MM.1S (cell line): ENCODE measurements at regions not wholly inside any gene's neighbourhood (a gene's known extent, or its start where the extent isn't known, plus 50 kb on each side); places are given as distances from the start of the nearest gene placed in this dataset.

Experiments used
- CTCF ChIP-seq: fragments of 300-600 bp; sonication (generic); IDR thresholded peaks from 2 replicates; pipeline ENCODE4 v1.5.1; 2016; ENCODE audit warnings: antibody characterized with exemption, low read length, mixed read lengths
- EZH2 ChIP-seq: fragments of 300-600 bp; sonication (generic); optimal IDR thresholded peaks from 2 replicates; pipeline ENCODE3; 2017; ENCODE audit warnings: low read depth, mild to moderate bottlenecking, antibody characterized with exemption, low read length, mixed read lengths

- TF ChIP-seq CTCF (no peak), EZH2 (no peak)
These were observed 89.9 kb downstream of the FAT3 start for GRCh38 chr11:92314499-92314898.
